HL-60 (cell line): ENCODE measurements at regions not wholly inside any gene's neighbourhood (a gene's known extent, or its start where the extent isn't known, plus 50 kb on each side); places are given as distances from the start of the nearest gene placed in this dataset.
A peak's percentile ranks its signal among the peaks of the same experiment; 100 is the strongest.

Source experiments
- DNase-seq, 2 experiments: peaks; one replicate each; pipeline ENCODE4 v3.0.0-alpha.2; 2010 to 2020; ENCODE audit warnings: low read depth in 1 of 2, low spot score in 1 of 2
- H3K27ac ChIP-seq: fragments of 250-450 bp; sonication (Bioruptor Pico); replicated peaks from 2 replicates; pipeline ENCODE4 v1.5.1; 2020; ENCODE audit warnings: mild to moderate bottlenecking, moderate library complexity
- H3K27me3 ChIP-seq: fragments of 250-450 bp; sonication (Bioruptor Pico); 2 replicates; pipeline ENCODE4 v1.5.1; 2021; ENCODE audit warnings: mild to moderate bottlenecking, moderate library complexity; ENCODE audit not compliant: insufficient read depth, poor library complexity, severe bottlenecking
- H3K4me3 ChIP-seq: replicated peaks from 2 replicates; pipeline ENCODE4 v1.5.1; 2011; ENCODE audit warnings: mild to moderate bottlenecking, control low read depth, low read length; ENCODE audit not compliant: insufficient read depth
- CTCF ChIP-seq: IDR thresholded peaks from one replicate; pipeline ENCODE4 v1.5.1; 2011; ENCODE audit warnings: low read length, control low read depth, inconsistent platforms; ENCODE audit not compliant: insufficient read depth
- GABPA ChIP-seq: IDR thresholded peaks from 2 replicates; pipeline ENCODE4 v1.6.1; 2012; ENCODE audit warnings: low read depth
- POLR2AphosphoS5 ChIP-seq: IDR thresholded peaks from 2 replicates; pipeline ENCODE4 v1.6.1; 2012; ENCODE audit warnings: low read depth
- REST ChIP-seq: IDR thresholded peaks from 2 replicates; pipeline ENCODE4 v1.6.1; 2012; ENCODE audit warnings: low read depth; ENCODE audit not compliant: insufficient replicate concordance
- SPI1 ChIP-seq: IDR thresholded peaks from 2 replicates; pipeline ENCODE4 v1.6.1; 2012; ENCODE audit warnings: low read depth, mild to moderate bottlenecking, borderline replicate concordance

- DNase-seq: peak in 1 of 2 experiments; percentile 4
- Histone ChIP-seq H3K27ac (no peak overlapping the region), H3K4me3 (no peak overlapping the region), H3K27me3 (no peaks in the 10 kb centered on the region)
- peak; percentile 22 for TF ChIP-seq CTCF
- TF ChIP-seq GABPA: no peak
Measured at GRCh38 chr9:86486891-86487837, 133.0 kb upstream of the TUT7 start.

- DNase-seq: no peak
- H3K27me3 ChIP-seq: no peaks in the 10 kb centered on the region
- TF ChIP-seq SPI1: no peak
- no peak for TF ChIP-seq GABPA
- TF ChIP-seq REST: no peak
- no peak for TF ChIP-seq CTCF
- no peak for TF ChIP-seq POLR2AphosphoS5
- H3K4me3 ChIP-seq: no peak overlapping the region
- no peak overlapping the region for H3K27ac ChIP-seq
Measured at GRCh38 chr9:86485359-86485758, 131.1 kb upstream of the TUT7 start.

- no peak for TF ChIP-seq POLR2AphosphoS5
- no peak for TF ChIP-seq CTCF
- no peak for TF ChIP-seq REST
- TF ChIP-seq SPI1: no peak
- no peak for TF ChIP-seq GABPA
- Histone ChIP-seq H3K27me3 (no peaks in the 10 kb centered on the region), H3K4me3 (no peak overlapping the region), H3K27ac (no peak overlapping the region)
- no peak for DNase-seq
Measured at GRCh38 chr9:86483496-86483895, 129.3 kb upstream of the TUT7 start.
